K562 (cell line): ENCODE measurements at regions not wholly inside any gene's neighbourhood (a gene's known extent, or its start where the extent isn't known, plus 50 kb on each side); places are given as distances from the start of the nearest gene placed in this dataset.

Experiments used
- ATAC-seq: fragments of 200-7000 bp; cut with Tn5 transposase; 3 replicates; pipeline ENCODE4 v1.9.1; 2020; ENCODE audit warnings: moderate library complexity
- BruUV-seq: library from RNA; stranded (reverse); fragments of 400-500 nt; replicated peaks from 2 replicates; lab custom pipeline; 2021; lab: Mats Ljungman, UMichigan
- CTCF ChIA-PET: fragments of 300-600 bp; formaldehyde crosslinking; extraction: SDS; loops from one replicate; lab custom pipeline; 2021; ENCODE audit warnings: low intra/inter-chr PET ratio; lab: Yijun Ruan, JAX
- POLR2A ChIA-PET: fragments of 300-600, 350-650 bp; sonication (Branson Sonifier 250); formaldehyde crosslinking; extraction: SDS; loops from one replicate; lab custom pipeline; 2021; ENCODE audit warnings: antibody characterized with exemption, inconsistent platforms; lab: Yijun Ruan, JAX
- DNase-seq, 4 experiments: peaks; one replicate each; pipeline versions ENCODE4 v3.0.0 to v3.0.0-alpha.2; 2011 to 2018; ENCODE audit warnings: low spot score in 3 of 4, mixed read lengths in 3 of 4; ENCODE audit errors: extremely low read depth in 1 of 4
- FAIRE-seq: peaks from 2 replicates; lab custom pipeline; 2011; peaks lifted over from hg19 to GRCh38; lab: Jason Lieb, UNC
- H2AFZ ChIP-seq: 2 replicates; pipeline ENCODE4 v1.6.0; 2011; ENCODE audit warnings: low read depth, low read length, control low read depth, inconsistent platforms
- H3K27ac ChIP-seq: fragments of 200-600 bp; 3 replicates; pipeline ENCODE4 v1.8.0; 2011; ENCODE audit warnings: low read depth, mild to moderate bottlenecking, control low read depth, inconsistent platforms, low read length, moderate library complexity, mixed read lengths; ENCODE audit errors: extremely low read depth
- H3K27me3 ChIP-seq, 2 experiments: fragments of 300-600 bp in 1 of 2; 2 replicates in 1 of 2; 3 replicates in 1 of 2; pipeline versions ENCODE4 v1.6.0 to v1.8.0; 2011; ENCODE audit warnings: inconsistent platforms in 2 of 2, low read length in 2 of 2, mild to moderate bottlenecking in 1 of 2, mixed read lengths in 1 of 2, moderate library complexity in 1 of 2; ENCODE audit not compliant: control insufficient read depth in 2 of 2, insufficient read depth in 2 of 2
- H3K36me3 ChIP-seq: fragments of 300-600 bp; 3 replicates; pipeline ENCODE4 v1.8.0; 2011; ENCODE audit warnings: mild to moderate bottlenecking, low read length, inconsistent platforms; ENCODE audit not compliant: control insufficient read depth, insufficient read depth
- H3K4me1 ChIP-seq, 2 experiments: fragments of 200-600 bp in 1 of 2; replicated peaks in 1 of 2; 2 replicates in 1 of 2; 3 replicates in 1 of 2; pipeline versions ENCODE4 v1.5.1 to v1.8.0; 2011; ENCODE audit warnings: inconsistent platforms in 2 of 2, low read length in 2 of 2, mild to moderate bottlenecking in 1 of 2, mixed read lengths in 1 of 2, moderate library complexity in 1 of 2; ENCODE audit not compliant: control insufficient read depth in 2 of 2, insufficient read depth in 2 of 2
- H3K4me2 ChIP-seq: 2 replicates; pipeline ENCODE4 v1.6.1; 2011; ENCODE audit warnings: low read length, control low read depth, inconsistent platforms, mixed read lengths; ENCODE audit not compliant: insufficient read depth
- H3K4me3 ChIP-seq: fragments of 200-600 bp; sonication (generic), shearing (Covaris generic); 2 replicates; pipeline ENCODE4 v1.5.1; 2016; ENCODE audit warnings: control low read depth, inconsistent platforms
- H3K79me2 ChIP-seq: fragments of 200-600 bp; 3 replicates; pipeline ENCODE4 v1.8.0; 2011; ENCODE audit warnings: low read length, inconsistent platforms; ENCODE audit not compliant: control insufficient read depth, insufficient read depth
- H3K9ac ChIP-seq, 2 experiments: 2 replicates each; pipeline versions ENCODE4 v1.6.0 to v1.6.1; 2011; ENCODE audit warnings: low read depth in 2 of 2, low read length in 2 of 2, control low read depth in 1 of 2, inconsistent platforms in 1 of 2, mild to moderate bottlenecking in 1 of 2, mixed read lengths in 1 of 2; ENCODE audit not compliant: insufficient read depth in 1 of 2
- H3K9me1 ChIP-seq: one replicate; pipeline ENCODE4 v1.6.0; 2011; ENCODE audit warnings: inconsistent platforms, mild to moderate bottlenecking, low read length, moderate library complexity; ENCODE audit not compliant: control insufficient read depth, insufficient read depth
- H3K9me3 ChIP-seq: replicated peaks from 2 replicates; pipeline ENCODE4 v1.5.1; 2011; ENCODE audit warnings: low read depth, low read length, inconsistent platforms; ENCODE audit not compliant: control insufficient read depth, insufficient read depth
- H4K20me1 ChIP-seq: replicated peaks from 2 replicates; pipeline ENCODE4 v1.6.1; 2011; ENCODE audit warnings: low read length, inconsistent platforms, mixed read lengths; ENCODE audit not compliant: control insufficient read depth, insufficient read depth
- CHCHD3 ChIP-seq: fragments of 250-450 bp; sonication (Bioruptor Pico); IDR thresholded peaks from 2 replicates; pipeline ENCODE4 v2.1.2; 2022; ENCODE audit warnings: mild to moderate bottlenecking
- CHD1 ChIP-seq: fragments of 200-600 bp; sonication (generic); IDR thresholded peaks from one replicate; pipeline ENCODE4 v1.6.1; 2012; ENCODE audit warnings: mild to moderate bottlenecking, moderate library complexity, low read length, inconsistent platforms
- GABPB2 ChIP-seq: fragments of 250-450 bp; sonication (Bioruptor Pico); conservative IDR thresholded peaks from 2 replicates; pipeline ENCODE4 v1.5.1; 2021; ENCODE audit warnings: mild to moderate bottlenecking
- HDAC6 ChIP-seq: IDR thresholded peaks from 2 replicates; pipeline ENCODE4 v1.6.1; 2012; ENCODE audit warnings: low read depth, mild to moderate bottlenecking, control low read depth, inconsistent platforms, low read length, moderate library complexity
- ILF3 ChIP-seq: fragments of 450-650 bp; IDR thresholded peaks from 2 replicates; pipeline ENCODE4 v1.6.1; 2018; ENCODE audit warnings: antibody characterized with exemption, mild to moderate bottlenecking, moderate library complexity, borderline replicate concordance
- RNF219 ChIP-seq: fragments of 250-450 bp; sonication (Bioruptor Pico); IDR thresholded peaks from 2 replicates; pipeline ENCODE4 v1.5.0; 2022; ENCODE audit warnings: mild to moderate bottlenecking
- SP1 ChIP-seq: sonication (generic); formaldehyde crosslinking; IDR thresholded peaks from 2 replicates; pipeline ENCODE4 v1.8.1; 2022; ENCODE audit warnings: mild to moderate bottlenecking, missing genetic modification reagents
- SRSF3 ChIP-seq: fragments of 200-400 bp; formaldehyde crosslinking; IDR thresholded peaks from 2 replicates; pipeline ENCODE4 v1.6.1; 2016; ENCODE audit warnings: mild to moderate bottlenecking, low read length, moderate library complexity; ENCODE audit not compliant: insufficient read depth
- WGBS: fragments of 100-300 bp; shearing (Covaris generic); methylation state at CpG from one replicate; pipeline ENCODE4 v1.1.6; 2016; ENCODE audit warnings: low coverage, mixed read lengths; ENCODE audit not compliant: insufficient coverage; ENCODE audit errors: missing lambda C conversion rate; 5-methylcytosine and 5-hydroxymethylcytosine counted together
- in situ Hi-C: fragments of 300-500 bp; cut with MboI; formaldehyde crosslinking; loops from 4 replicates; pipeline ENCODE4 v1.15.0; 2018; ENCODE audit warnings: inconsistent platforms, mixed read lengths
- intact Hi-C: fragments of 100-400 bp; cut with micrococcal nuclease; formaldehyde crosslinking; loops from 2 replicates; pipeline ENCODE4 v1.14.2; 2022
- TF ChIP-seq, protein P1 (sequence below): fragments of 250-450 bp; sonication (Bioruptor Pico); IDR thresholded peaks from 2 replicates; pipeline ENCODE4 v1.5.0; 2020; ENCODE audit warnings: mild to moderate bottlenecking, borderline replicate concordance

DNA sequence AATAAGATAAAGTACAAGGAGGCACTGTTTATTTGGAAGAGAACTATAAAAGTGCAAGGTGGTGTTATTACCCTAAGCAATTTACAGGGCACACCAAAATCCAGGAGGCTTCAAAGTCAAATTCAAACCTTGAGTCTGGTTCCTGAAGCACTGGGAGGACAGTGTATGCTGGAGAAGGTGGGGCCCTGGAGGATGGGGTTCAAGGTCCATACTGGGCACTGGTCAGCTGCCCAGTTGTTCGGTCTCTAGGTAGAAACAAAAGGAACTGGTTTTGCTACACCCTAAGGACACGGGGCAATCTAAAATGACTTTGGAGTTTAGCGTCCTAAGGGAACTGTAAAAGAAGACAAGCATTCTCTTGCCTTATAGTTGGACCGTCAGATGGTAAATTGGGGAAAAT, 78.4 kb upstream of the ELMO1 start (continued):
- no peak for TF ChIP-seq ILF3
- TF ChIP-seq GABPB2 (CRISPR knock-in tag): no peak
- TF ChIP-seq CHD1: no peak
- no peak for TF ChIP-seq HDAC6
- TF ChIP-seq RNF219: no peak
- TF ChIP-seq CHCHD3 (CRISPR knock-in tag): no peak
- TF ChIP-seq, protein P1, sequence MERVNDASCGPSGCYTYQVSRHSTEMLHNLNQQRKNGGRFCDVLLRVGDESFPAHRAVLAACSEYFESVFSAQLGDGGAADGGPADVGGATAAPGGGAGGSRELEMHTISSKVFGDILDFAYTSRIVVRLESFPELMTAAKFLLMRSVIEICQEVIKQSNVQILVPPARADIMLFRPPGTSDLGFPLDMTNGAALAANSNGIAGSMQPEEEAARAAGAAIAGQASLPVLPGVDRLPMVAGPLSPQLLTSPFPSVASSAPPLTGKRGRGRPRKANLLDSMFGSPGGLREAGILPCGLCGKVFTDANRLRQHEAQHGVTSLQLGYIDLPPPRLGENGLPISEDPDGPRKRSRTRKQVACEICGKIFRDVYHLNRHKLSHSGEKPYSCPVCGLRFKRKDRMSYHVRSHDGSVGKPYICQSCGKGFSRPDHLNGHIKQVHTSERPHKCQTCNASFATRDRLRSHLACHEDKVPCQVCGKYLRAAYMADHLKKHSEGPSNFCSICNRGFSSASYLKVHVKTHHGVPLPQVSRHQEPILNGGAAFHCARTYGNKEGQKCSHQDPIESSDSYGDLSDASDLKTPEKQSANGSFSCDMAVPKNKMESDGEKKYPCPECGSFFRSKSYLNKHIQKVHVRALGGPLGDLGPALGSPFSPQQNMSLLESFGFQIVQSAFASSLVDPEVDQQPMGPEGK (CRISPR knock-in tag): no peak

DNA sequence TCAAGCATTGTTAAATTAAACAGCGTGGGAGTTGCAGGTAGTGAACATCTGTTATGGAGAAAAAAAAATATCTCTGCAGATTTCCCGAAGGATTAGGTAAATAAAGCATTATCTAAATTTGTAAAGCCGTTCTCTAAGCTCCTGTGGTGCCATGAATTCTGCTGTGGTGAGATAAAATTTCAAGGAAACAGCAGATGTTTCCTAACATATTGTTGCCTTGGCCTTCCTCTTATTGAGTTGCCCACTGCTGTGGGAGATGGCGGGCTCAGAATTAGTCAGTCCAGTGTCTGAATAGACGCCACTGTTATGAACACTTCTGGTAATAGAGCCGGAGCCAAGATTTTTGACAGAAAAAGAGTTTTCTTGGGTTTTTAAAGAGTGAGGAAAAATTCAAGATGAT, 82.6 kb upstream of the ELMO1 start:
- Histone ChIP-seq H3K4me1 (no peaks in the 10 kb centered on the region), H3K27me3 (no peaks in the 10 kb centered on the region), H4K20me1 (no peaks in the 10 kb centered on the region), H3K9ac (no peak overlapping the region), H2AFZ (no peak overlapping the region), H3K4me3 (no peak overlapping the region), H3K27ac (no peak overlapping the region), H3K4me2 (no peak overlapping the region), H3K36me3 (no peaks in the 10 kb centered on the region), H3K79me2 (no peaks in the 10 kb centered on the region), H3K9me3 (no peaks in the 10 kb centered on the region), H3K9me1 (no peaks in the 10 kb centered on the region)
- in situ Hi-C loops: no loop called here
- BruUV-seq: no TSS peak
- DNase-seq (no peak), FAIRE-seq (no peak), ATAC-seq (no peak)
- intact Hi-C loops: no loop called here
- WGBS: 0% methylated on average over 6 of the region's 6 CpGs
- CTCF ChIA-PET: no interaction called here
- POLR2A ChIA-PET: no interaction called here
- TF ChIP-seq SP1 (no peak), SRSF3 (no peak)
